ENCODE measurements at regions not wholly inside any gene's neighbourhood (a gene's known extent, or its start where the extent isn't known, plus 50 kb on each side); places are given as distances from the start of the nearest gene placed in this dataset.

- TF ChIP-seq POLR2AphosphoS5 (IDR thresholded peaks at IDR 0.05; ENCODE audit: insufficient read depth in 1 of 2, low read depth in 1 of 2) (no peak), CTCF (IDR thresholded peaks at IDR 0.05) (no peak)
Observed at GRCh38 chr1:191662746-191663145, 495.5 kb upstream of the RGS18 start.

Data from vagina (tissue), 2 donors.